ENCODE measurements at regions not wholly inside any gene's neighbourhood (a gene's known extent, or its start where the extent isn't known, plus 50 kb on each side); places are given as distances from the start of the nearest gene placed in this dataset.

DNA sequence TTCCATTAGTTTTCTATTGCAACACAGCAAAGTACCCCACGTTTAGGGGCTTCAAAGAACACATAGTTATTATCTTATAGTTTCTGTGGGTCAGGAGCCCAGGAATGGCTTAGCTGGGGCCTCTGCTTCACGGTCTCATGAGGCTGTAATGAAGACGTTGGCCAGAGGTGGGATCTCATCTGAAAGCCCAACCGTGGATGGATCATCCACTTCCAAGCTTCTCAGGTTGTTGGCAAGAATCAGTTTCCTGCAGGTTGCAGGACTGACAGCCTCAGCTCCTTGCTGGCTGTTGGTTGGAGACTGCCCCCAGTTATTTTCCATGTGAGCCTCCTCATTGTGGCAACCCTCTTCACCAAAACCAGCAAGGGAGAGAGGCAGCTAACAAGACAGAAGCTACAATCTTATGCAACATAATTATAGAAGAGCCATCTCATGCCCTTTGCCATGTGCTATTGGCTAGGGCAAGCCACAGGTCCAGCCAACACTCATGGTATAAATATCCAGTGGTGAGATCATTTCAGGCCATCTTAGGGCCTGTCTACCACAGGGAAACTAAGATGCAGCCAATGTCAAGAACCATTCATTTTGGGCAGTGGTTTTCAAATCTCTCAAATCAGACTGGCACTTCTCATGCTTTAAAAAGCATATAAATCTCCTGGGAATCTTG is 452.4 kb downstream of the MED13L start:
- no peak overlapping the region for H3K27ac ChIP-seq (ENCODE audit: low read depth in 1 of 2, low read length in 2 of 2)
- no peaks in the 10 kb centered on the region for H3K36me3 Mint-ChIP-seq
- H3K36me3 ChIP-seq (replicated peaks in 1 of 2; ENCODE audit: control insufficient read depth in 1 of 2, insufficient read depth in 2 of 2, low read length in 2 of 2) = no peaks in the 10 kb centered on the region
- no peak overlapping the region for H2AFZ ChIP-seq (ENCODE audit: insufficient read depth, low read depth, low read length, poor library complexity, severe bottlenecking)
- intact Hi-C loops (cut with micrococcal nuclease) = no loop called here
- no peaks in the 10 kb centered on the region for H4K20me1 ChIP-seq (ENCODE audit: insufficient read depth, low read length)
- peaks cover 0 to 6% (median 0%) of the 10 kb centered on the region in 7 donors for H3K9me3 Mint-ChIP-seq
- H3K4me1 ChIP-seq (ENCODE audit: control insufficient read depth in 1 of 2, insufficient read depth in 2 of 2, low read length in 2 of 2) = no peaks in the 10 kb centered on the region
- no peaks in the 10 kb centered on the region for H3K4me1 Mint-ChIP-seq
- peaks cover 0 to 7% of the 10 kb centered on the region in 2 donors for H3K9me3 ChIP-seq (replicated peaks in 1 of 2; ENCODE audit: control insufficient read depth in 1 of 2, insufficient read depth in 1 of 2, low read length in 2 of 2)
- no peak for DNase-seq
- no peak overlapping the region for H3K4me3 ChIP-seq (replicated peaks in 1 of 3; ENCODE audit: low read depth in 2 of 3, low read length in 3 of 3)
- peaks cover 9 to 12% (median 9%) of the 10 kb centered on the region in 3 donors for H3K27me3 Mint-ChIP-seq (ENCODE audit: low read depth in 3 of 3)
- no peak overlapping the region for H3K27ac Mint-ChIP-seq
- TF ChIP-seq, protein P1, sequence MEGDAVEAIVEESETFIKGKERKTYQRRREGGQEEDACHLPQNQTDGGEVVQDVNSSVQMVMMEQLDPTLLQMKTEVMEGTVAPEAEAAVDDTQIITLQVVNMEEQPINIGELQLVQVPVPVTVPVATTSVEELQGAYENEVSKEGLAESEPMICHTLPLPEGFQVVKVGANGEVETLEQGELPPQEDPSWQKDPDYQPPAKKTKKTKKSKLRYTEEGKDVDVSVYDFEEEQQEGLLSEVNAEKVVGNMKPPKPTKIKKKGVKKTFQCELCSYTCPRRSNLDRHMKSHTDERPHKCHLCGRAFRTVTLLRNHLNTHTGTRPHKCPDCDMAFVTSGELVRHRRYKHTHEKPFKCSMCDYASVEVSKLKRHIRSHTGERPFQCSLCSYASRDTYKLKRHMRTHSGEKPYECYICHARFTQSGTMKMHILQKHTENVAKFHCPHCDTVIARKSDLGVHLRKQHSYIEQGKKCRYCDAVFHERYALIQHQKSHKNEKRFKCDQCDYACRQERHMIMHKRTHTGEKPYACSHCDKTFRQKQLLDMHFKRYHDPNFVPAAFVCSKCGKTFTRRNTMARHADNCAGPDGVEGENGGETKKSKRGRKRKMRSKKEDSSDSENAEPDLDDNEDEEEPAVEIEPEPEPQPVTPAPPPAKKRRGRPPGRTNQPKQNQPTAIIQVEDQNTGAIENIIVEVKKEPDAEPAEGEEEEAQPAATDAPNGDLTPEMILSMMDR (IDR thresholded peaks at IDR 0.05) = no peak
- WGBS (ENCODE audit: insufficient coverage) = 93% methylated on average over 3 of the region's 4 CpGs
- no peak overlapping the region for H3K4me3 Mint-ChIP-seq
- H3K79me2 ChIP-seq (ENCODE audit: insufficient read depth, low read length) = no peaks in the 10 kb centered on the region
- H3K27me3 ChIP-seq (ENCODE audit: control insufficient read depth in 2 of 2, insufficient read depth in 2 of 2, low read length in 2 of 2) = no peaks in the 10 kb centered on the region
- no peak overlapping the region for H3K4me2 ChIP-seq (replicated peaks; ENCODE audit: extremely low read depth, low read length, poor library complexity, severe bottlenecking)
- H3K9ac ChIP-seq (ENCODE audit: insufficient read depth, low read length, poor library complexity, severe bottlenecking) = no peak overlapping the region

DNA sequence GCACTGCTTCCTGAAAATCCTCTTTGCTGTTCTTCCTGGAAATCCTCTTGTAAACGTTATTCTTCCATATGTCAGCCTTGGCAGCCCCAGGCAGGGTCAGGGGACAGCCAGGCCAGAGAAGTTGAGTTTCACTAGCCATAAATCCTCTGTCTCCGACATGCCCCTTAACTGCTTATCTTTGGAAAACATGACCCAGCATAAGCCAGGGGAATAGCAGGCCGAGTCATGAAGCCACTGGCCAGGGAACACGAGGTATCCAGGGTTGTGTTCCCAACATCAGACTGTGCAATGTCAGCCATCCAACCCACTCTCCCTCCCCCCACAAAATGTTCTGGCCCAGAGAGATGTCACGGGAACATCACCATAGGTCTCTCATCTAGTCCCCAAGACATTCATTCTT is 453.9 kb downstream of the MED13L start:
- Histone ChIP-seq H3K4me3 (replicated peaks in 1 of 3; ENCODE audit: low read depth in 2 of 3, low read length in 3 of 3) (no peak overlapping the region), H3K9ac (ENCODE audit: insufficient read depth, low read length, poor library complexity, severe bottlenecking) (no peak overlapping the region), H3K4me1 (ENCODE audit: control insufficient read depth in 1 of 2, insufficient read depth in 2 of 2, low read length in 2 of 2) (no peaks in the 10 kb centered on the region), H3K27ac (ENCODE audit: low read depth in 1 of 2, low read length in 2 of 2) (no peak overlapping the region), H3K4me2 (replicated peaks; ENCODE audit: extremely low read depth, low read length, poor library complexity, severe bottlenecking) (no peak overlapping the region), H3K27me3 (ENCODE audit: control insufficient read depth in 2 of 2, insufficient read depth in 2 of 2, low read length in 2 of 2) (no peaks in the 10 kb centered on the region), H4K20me1 (ENCODE audit: insufficient read depth, low read length) (no peaks in the 10 kb centered on the region), H3K36me3 (replicated peaks in 1 of 2; ENCODE audit: control insufficient read depth in 1 of 2, insufficient read depth in 2 of 2, low read length in 2 of 2) (no peaks in the 10 kb centered on the region), H2AFZ (ENCODE audit: insufficient read depth, low read depth, low read length, poor library complexity, severe bottlenecking) (no peak overlapping the region), H3K9me3 (replicated peaks in 1 of 2; ENCODE audit: control insufficient read depth in 1 of 2, insufficient read depth in 1 of 2, low read length in 2 of 2) (peaks cover 0 to 7% of the 10 kb centered on the region in 2 donors), H3K79me2 (ENCODE audit: insufficient read depth, low read length) (no peaks in the 10 kb centered on the region)
- WGBS (ENCODE audit: insufficient coverage) = 28% methylated on average over 5 of the region's 5 CpGs
- intact Hi-C loops (cut with micrococcal nuclease) = no loop called here
- TF ChIP-seq, protein P1 (IDR thresholded peaks at IDR 0.05) = no peak
- Mint-ChIP-seq H3K4me3 (no peak overlapping the region), H3K9me3 (peaks cover 0 to 6% (median 0%) of the 10 kb centered on the region in 7 donors), H3K36me3 (no peaks in the 10 kb centered on the region), H3K27ac (peak overlapping the region in 1 of 7 donors; percentile 50), H3K4me1 (no peaks in the 10 kb centered on the region), H3K27me3 (ENCODE audit: low read depth in 3 of 3) (peaks cover 9 to 12% (median 11%) of the 10 kb centered on the region in 3 donors)
- no peak for DNase-seq
